RPMI8226 (cell line): ENCODE measurements at regions not wholly inside any gene's neighbourhood (a gene's known extent, or its start where the extent isn't known, plus 50 kb on each side); places are given as distances from the start of the nearest gene placed in this dataset.

ENCODE experiments used
- DNase-seq: peaks from one replicate; pipeline ENCODE4 v3.0.0-alpha.2; 2015

DNA sequence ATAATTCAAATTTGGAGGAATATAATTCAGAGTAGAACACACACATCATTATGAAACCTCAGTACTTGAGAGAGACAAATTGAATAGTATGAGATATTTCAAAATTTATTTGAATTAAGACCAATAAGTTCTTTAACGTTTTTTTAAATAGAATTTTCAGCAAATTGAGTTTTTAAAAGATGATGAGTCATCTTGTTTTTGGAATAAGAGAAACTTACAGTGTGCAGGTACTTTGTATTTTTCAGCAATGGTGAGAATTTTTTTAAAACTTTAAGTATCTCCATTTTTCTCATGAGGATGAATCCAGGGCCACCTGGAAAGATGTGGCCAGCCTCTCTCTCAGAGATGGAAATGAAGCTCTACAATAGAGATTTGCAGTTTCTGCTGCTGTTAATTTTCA, 1015.0 kb upstream of the TENM4 start:
- no peak for DNase-seq

DNA sequence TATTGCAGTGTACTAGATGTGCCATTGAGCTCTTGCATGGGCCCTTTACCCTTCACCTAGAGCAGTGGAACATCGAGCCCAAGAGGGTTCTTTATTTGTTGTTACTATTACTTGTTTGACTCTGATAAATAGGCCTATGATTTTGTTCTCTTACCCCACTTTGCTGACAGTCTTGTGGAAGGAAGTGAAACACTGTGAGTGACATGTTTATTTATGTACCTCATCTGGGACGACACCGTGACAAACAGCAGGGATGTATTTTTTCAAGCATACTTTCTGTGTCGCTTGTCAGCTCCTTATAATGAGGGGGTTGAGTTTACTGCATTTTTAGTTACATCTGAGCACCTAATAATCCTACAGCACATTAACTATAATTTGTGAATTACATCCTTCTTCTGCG, 1010.3 kb upstream of the TENM4 start:
- DNase-seq: peak; percentile 33

DNA sequence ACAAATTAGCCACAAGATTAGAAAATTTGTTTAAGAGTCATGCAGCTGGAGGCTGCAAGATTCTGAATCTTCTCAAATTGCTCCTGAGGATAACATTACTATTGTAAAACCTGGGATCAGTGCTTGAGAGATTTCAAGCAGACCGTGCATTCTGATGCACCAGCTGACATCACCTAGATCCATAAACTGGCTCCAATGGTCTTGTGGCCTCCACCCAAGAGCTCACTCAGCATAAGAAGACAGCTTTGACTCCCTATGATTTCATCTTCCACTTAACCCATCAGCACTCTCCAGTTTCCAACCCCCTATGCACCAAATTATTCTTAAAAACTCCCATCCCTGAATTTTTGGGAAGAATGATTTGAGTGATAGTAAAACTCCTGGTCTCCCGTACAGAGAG, 1007.9 kb upstream of the TENM4 start:
- peak; percentile 19 for DNase-seq

DNA sequence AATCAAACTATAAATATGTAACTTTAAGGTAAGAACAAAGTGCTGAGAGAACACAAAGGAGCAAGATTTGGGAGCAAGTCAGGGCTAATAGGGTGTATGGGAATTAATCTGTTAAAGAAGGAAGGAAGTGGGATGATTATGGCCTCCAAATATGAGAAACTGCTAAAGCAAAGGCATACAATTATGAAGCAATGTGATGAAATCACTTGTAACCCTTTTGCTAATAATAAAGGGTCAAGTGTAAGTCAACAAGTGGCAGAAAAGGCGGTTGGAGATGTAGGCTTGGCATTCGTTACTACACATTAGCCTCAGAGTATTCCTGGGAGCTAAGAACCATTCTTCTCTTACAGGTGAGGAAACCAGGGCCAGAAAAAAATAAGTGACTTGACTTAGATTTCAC, 1002.3 kb upstream of the TENM4 start:
- no peak for DNase-seq

DNA sequence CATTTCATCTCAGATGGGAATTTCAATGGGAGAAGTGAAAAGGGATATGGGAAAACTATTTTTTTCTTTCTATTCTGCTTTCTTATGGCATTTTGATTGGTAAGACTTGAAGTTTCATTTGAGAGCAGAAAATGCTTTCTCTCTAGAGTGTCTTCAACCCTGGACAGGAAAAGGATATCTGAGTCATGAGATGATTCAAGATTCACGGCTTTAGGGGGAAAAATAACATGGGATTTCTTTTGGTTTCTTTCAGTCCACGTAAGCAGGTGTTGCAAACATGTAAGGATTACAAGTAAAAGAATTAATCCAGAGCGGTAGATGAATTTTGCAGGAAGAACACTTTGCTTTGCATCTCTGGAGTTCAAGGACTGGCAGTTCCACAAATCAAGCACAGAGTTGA, 1001.0 kb upstream of the TENM4 start:
- DNase-seq: no peak

DNA sequence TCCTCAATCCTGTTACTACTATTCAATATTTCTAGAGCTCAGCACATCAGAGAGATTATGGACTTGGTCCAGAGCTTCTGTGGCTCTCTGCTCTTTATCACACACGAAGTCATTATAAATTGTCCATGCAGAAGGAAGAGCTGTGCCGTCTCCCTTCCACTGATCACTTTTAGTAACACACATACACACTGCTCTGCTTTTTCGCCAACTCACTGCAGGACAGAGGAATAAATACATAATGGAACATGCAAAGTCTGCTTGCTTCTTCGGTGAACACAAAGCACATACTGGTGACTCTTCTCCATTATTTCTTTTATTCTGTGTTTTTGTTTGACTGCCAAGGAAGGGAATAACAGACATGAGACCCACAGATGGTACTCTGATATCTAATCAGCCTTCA, 1000.0 kb upstream of the TENM4 start:
- DNase-seq: no peak

DNA sequence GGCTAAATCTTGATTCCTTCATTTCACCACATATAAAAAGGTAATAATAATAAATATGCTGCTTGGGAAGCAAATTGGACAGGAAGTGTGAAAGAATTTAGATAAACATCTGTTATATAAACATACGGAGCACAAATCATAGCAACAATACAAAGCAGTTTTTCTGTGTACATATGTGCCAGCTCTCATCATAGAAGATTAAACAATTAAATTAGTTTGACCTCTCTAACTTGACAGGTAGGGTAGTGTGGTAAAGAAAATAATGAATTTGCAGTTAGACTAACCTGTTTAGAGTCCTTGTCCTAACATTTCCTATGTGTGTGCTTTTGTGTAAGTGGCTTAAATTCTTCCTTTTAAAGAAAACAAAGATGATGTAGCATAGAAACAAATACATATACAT, 995.7 kb upstream of the TENM4 start:
- DNase-seq: no peak

DNA sequence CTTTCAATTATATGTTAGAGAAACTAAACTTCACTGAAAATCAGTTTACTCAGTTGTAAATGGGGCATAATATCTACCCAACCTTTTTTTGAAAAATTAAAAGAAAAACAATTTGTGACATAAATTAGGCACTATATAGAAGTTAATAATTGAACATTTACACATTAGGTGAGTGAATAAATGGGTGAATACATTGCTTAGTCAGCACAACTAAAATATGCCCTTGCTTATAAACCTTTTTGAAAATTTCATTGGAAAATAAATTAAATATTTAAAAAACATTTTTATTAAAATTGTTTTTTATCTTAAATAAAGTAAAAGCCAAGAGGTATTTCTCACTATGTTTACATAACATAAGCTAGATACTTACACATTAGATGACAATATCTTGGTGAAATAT, 994.5 kb upstream of the TENM4 start:
- no peak for DNase-seq

DNA sequence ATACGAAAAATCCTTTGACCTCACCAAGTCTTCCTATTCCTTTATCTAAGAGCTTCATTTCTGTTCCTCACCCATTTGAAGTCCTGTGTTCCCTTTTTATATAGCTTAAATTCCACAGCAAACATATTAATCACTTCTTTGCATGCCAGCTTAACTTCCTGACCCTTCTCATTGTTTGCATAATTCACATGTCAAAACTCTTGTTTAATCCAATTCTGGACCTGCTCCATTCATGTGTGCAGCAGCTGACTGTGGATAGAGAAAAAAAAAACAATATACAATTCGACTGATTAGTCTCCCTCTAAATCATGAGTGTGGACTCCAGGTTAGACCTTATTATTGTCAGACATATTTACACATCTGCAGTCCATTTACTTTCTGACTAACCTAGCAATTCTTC, 991.2 kb upstream of the TENM4 start:
- no peak for DNase-seq

DNA sequence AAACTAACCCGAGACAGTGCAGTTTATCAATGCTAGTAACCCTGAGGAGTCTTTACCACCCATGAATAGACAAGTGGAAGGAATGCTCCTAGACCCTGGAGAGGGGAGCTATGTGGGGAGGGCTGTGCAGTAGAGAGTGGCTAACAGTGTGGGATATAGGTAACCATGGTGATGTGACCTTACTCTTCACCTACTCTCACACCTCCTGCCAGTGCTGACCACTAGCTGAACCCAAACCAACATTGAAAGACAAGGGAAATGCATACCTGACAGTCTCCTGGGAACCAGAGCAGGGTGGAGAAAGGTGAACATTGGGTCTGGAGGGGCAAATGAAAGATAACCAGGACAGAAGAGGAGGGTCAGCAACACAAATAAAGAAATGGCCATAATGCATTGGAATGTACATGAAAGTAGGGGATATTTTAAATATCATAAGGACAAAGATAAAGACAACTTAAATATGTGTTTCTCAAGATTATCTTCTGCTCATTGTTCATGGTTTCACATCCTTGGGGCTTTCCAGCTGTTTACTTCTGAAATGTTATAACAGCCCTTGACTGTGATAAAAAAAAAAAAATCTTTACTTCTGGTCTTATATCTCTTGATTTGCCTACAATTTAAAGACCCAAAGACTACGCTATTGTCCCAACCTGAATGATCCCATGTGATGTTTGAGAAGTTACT, 983.3 kb upstream of the TENM4 start:
- DNase-seq: no peak

DNA sequence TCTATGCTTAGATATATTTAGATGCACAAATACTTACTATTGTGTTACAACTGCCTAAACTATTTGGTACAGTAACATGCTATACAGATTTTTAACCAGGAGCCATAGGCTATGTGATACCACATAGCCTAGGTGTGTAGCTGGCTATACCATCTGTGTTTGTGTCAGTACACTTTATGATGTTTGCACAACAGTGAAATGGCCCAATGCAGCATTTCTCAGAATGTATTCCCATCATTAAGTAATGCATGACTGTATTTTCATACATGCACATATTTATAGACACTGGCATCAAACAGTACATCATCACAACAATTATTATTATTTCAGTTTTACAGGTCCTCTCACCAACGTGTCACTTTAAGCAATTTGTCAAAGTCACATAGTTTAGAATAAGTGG, 979.5 kb upstream of the TENM4 start:
- no peak for DNase-seq

DNA sequence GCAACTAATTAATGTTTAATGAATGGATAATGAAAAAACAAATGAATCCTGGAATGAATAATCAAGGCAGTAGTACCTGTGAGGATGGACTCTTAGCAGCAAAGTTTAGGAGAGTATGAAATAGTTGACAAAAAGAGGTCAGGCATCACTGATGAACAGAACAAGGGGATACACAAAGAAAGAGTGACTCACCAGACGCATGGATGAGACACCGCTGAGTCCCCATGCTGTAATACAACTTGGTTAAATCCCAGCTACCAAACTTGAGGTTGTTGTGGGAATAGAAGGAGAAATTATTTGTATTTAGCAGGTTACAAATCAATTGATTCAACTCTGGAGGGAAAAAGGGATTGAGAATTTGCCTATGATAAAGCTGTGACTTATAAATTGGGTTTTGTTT, 976.9 kb upstream of the TENM4 start:
- no peak for DNase-seq

DNA sequence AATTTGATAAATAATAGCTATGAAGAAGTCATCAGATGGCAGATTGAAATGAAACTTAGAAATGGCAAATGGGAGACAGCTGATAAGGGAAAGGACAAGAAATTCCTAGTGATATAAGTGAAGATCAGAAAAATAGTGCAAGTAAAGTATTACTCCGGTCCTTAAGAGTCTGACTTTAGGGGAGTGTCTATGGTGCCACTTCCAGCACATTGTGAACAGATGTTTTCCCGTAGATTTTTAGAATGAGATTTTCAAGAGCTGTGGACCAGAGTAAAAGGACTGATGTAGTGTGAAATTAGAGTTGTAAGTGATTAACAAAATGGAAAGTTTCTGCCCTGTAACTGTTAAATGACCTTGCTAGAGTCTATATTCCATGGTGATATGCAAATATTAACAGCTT, 974.8 kb upstream of the TENM4 start:
- no peak for DNase-seq

DNA sequence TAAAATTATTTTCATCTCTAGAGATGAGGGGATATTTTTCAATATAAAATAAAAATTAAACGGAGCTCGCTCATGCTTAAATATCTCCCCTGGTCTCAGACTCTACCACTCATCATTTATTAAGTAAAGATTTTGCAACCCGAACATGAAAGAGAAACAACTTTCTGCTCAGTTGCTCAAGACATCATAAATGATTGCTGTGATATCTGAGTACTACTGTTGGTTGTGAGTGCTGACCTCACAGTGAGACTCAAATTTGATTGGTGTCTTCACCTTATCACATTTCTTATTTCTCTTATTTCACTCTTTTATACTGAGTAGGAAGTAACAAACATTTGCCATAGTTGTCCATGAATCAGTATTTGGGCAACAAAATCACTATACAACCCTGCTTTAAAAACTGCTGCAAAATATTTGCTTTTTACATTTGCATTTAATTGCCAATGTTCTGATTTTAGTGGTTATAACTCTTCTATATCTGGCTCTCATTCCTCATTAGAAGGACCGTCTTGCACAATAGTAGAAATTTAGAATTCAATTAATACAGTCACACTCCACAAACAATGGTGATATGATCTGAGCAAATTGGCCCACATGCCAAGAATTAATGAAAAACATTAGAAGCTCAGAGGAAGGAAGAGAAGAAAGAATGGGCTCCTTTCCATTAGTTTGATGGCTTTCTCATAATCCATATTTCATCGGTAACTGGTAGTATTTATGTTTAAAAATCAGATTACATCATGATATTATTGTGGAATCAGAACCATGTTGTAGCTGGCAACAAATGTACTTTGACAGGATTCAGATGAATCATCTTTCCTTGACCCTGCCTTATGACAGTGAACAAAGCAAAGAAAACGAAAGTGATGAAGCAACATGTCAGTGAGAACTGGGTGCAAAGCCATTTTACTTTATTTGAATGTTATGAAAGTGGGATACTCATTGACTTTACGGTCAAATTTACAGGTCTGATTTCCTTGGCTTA, 973.6 kb upstream of the TENM4 start:
- DNase-seq: peak; percentile 4

DNA sequence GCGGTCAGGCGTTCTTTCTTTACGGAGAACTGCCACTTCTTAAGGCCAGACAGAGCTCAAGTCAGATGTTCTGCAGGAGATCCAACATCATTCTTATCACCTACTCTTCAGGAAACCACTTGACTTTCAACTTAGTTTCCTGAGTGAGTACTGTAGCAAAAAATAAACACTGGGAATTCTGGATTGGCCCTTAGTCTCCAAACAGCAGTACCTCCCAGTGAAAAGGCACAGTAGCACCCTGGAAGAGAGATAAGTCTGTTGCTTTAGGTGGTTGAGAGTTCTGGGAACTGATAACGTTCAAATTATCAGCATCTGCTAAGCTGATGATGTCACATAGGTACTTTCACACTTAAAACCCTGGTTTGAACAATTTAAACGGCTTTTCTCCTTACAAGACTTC, 971.8 kb upstream of the TENM4 start:
- DNase-seq: no peak

DNA sequence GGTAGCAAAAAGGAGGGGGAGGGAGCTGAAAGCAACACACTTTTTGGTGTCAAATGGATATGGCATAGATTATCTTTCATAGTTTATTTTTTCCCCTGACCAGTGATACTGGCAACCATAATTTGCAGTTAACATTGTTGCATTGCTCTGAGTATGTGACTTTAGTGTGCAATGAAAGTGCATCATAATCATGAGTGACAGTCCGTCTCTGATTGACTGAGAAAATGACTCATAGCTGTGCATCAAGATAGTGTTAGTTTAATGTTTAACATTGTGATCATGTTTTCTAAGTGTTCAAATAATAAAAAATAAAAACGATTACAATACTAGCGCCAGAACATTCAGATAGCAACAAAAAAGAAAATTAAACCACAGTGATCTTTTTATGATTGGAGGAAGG, 952.4 kb upstream of the TENM4 start:
- DNase-seq: no peak

DNA sequence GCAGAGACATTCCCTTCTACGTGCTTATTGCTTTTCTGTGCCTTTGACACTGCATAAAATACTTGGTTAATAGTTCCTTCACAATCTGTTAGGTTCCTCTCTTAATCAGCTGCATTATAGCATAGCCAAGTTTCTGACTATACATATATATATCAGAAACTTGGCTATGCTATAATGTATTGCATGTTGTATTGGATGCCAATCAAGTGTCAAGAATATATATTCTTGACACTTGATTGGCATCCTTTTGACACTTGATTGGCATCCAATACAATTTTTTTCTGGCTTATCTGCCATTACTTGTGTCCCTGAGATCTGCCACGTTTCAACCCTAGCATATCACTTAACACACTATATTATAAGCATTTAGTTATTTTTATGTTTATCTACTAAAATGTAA, 949.7 kb upstream of the TENM4 start:
- no peak for DNase-seq

DNA sequence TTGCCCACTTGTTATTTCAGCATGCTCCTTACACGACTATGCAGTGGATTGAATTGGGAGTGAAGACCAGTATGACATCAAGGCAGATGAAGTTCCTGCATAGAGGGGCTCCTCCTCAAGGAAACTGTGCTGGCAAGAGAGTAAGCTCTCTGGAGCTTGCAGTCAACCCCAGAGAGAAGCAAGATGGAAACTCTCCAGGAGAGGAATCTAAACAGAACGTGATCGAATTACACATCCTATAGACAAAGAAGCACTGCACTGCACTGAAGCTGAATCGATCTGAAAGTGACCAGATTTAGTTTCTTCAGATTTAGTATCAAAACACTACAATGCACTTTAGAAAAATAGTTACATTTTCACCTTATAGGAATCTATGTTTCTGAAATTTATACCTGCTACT, 947.7 kb upstream of the TENM4 start:
- no peak for DNase-seq

DNA sequence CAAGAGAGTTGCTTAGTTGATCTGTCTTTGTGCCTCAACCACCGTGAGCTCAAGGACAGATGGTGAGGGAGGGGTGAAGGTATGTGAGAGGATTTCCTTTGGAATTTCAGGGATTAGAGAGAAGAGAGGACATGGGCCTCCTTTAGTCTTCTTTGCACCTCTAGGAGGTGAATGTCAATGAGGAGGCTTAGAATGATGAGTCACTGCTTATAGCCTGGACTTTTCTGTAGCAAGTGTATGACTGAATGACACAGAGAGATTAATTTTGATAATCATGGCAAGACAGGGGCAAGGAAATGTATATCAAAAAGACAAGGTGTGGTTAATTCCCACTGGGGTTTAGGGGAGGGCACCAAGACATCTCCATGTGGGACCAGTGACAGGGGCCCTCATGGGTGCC, 947.3 kb upstream of the TENM4 start:
- DNase-seq: no peak

DNA sequence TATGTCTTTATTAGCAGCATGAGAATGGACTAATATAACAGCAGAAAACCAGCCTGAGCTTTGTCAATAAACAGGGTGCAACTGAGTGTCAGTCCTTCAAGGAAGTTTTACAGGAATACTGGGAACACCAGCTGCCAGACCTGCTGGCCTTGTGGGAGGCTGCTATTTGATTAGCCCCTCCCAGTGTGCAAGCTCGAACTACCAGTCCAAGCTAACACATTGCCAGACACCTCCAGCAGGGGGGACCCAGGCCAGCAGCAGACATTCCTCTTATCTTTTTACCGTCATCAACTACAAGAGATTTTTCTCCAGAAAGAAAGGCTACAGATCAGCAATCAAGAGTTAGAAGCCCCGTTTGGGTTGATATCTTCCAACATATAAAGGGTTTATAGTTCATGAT, 942.8 kb upstream of the TENM4 start:
- no peak for DNase-seq

DNA sequence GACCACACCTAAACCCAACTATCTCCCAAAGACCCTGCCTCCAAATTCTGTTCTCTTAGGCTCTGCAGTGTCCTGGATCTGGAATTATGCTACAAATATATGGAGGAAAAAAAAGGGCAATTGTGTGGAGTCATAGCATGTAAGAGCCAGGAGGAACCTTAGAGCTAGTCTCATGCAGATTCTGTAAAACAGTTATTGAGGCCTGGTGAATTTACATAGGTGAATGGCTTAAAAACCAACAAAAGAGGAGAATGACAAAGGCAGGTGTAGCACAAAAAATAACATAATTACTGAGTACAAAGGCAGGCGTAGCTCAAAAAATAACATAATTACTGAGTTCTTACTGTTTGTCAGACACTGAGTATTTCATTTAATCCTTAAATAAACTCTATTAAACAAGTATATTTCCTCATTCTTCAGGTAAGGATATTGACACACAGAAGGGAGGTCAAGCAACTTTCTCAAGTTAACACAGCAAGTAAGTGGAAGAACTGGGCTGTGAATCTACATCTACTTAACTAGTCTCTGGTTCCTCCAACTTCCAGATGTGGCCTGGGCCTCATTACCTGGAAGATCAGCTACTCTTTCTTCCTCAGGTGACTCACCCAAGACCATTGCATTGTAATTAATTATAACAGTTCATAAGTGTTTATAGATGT, 938.9 kb upstream of the TENM4 start:
- no peak for DNase-seq

DNA sequence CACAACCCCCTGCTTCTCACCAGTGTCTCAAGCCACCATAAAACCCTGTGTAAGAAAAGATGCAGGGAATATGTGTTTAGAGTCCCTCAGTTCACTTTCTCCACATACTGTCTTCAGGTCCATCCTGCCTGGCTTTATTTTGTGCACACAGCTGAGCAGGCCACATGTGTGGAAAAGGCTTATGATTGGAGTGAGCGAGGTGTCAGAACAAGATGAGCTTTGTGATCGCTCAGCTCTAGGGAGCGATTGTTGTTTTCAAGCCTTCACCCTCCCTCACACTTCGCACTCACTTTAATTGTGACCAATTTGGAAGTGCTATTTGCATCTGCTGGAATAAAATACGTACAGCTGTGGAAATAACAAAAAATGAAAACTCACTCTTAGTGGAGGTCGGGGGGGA, 931.1 kb upstream of the TENM4 start:
- DNase-seq: no peak

DNA sequence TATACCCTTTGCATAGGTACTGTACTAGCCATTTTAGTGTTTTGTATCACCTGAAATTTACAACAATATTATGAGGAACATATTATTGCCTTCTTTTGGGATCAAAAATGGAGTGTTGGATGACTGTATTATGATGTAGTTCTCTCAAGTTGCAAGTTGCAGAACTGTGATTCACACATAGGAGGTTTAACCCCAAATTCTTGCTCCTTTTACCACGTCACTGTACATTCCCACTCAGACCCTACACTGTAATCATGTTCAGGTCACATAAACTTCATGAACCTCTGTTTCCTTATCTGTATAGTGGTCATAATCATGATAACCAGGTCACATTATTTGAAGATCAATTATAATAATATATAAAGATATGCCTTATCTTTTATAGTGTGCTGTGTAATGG, 925.1 kb upstream of the TENM4 start:
- DNase-seq: no peak
